ENCODE measurements at regions not wholly inside any gene's neighbourhood (a gene's known extent, or its start where the extent isn't known, plus 50 kb on each side); places are given as distances from the start of the nearest gene placed in this dataset.

DNA sequence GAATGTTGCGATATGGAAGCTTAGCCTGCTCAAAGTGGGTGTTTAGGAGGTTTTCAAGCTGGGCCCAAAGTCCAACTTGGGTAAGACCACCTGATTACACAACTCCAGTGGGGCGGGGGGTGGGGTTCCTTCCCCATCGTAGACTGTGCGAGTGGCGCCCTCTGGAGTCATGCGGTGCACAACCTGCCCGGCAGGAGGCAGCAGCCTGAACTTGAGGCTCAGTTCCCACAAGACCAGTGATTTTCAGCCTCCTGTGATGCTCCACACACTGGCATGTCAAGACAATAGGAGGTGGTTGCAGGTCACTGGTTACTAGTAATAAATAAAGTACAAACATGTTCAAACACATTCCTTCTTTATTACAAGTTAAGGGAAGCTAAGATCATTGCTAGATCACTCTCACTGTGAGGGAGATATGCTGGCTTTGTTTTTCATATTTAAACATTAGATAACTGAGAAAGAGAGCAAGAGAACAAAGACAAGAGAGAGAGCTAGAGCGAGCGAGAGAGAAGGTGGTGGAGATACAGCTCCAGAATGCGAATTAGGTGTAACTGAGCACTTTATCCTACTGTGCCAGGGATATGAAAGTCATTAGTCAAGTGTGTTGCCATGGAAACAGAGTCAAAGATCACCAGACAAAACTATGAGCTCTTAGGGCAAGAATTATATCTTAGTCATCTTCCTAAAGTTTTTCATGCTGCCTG is 97.4 kb upstream of the BMPER start:
- peak; percentile 90 for DNase-seq (ENCODE audit: low spot score)
- FAIRE-seq: peak; percentile 25

- FAIRE-seq: no peak
Measured at GRCh38 chr7:33809228-33809627, 96.1 kb upstream of the BMPER start.

GRCh38 chr7:33810356-33810755 is 95.0 kb upstream of the BMPER start:
- no peak for DNase-seq (ENCODE audit: low spot score)
- no peak for FAIRE-seq

More at GRCh38 chr7:33809228-33809627, 96.1 kb upstream of the BMPER start:
- DNase-seq (ENCODE audit: low spot score): no peak

GRCh38 chr7:33813331-33813730 is 92.0 kb upstream of the BMPER start:
- no peak for FAIRE-seq

DNA sequence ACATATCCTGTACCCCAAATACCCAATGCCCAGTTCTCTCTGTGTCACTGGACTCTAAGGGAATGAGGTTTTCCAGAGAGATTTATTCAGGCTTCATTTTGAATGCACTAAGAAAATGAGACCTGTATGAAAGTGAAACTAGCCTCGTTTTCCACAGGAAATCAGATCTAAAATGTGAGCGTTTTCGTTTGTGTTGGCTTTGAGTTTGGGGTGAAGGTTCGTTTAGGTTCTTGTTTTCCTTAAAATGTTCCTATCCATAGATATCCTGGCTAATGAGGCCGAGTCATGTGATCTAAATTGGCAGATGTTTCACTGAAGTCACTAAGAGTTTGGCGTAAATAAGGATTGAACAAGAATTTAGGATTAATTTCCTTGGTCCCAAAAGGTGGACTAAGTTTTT is 90.9 kb upstream of the BMPER start:
- DNase-seq (ENCODE audit: low spot score): no peak
- no peak for FAIRE-seq

More at GRCh38 chr7:33813331-33813730, 92.0 kb upstream of the BMPER start:
- no peak for DNase-seq (ENCODE audit: low spot score)

DNA sequence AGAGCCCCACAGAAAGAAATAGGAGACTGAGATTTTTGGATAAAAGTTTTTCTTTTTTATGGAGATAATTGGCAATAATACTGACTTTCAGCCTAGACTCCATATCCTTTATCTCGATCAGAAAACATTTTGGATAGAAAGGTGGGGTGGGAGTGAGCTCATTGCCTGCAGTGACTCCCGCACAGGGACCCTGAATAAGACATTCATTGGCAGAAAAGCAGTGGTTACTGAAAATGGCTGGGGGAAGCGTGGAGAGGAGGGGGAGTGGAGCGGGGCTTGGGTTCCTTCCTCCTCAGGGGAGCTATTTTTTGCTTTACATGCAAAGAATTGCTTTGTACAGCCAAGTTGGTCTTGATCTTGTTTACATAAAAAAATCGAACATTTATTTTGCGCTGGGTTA is 90.4 kb upstream of the BMPER start:
- FAIRE-seq (no peak), DNase-seq (ENCODE audit: low spot score) (no peak)

GRCh38 chr7:33815336-33815735 is 90.0 kb upstream of the BMPER start:
- FAIRE-seq (no peak), DNase-seq (ENCODE audit: low spot score) (no peak)

DNA sequence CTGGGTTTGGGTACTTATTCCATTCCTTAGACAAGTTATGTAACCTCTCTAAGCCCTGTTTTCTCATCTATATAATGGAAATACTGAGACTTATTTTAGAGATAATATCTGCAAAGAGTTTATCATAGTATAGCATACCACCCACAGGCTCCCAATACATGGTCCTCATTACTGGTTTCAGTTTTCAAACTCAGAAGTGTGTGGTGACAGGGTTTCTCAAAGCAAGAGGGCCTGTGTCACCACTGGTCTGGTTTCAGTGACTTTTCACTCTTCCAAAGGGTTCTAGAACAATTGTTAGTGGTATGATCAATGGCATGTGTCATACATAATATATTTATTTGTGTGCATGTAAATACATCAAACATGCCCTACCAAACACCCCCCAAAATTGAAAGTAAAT is 89.2 kb upstream of the BMPER start:
- FAIRE-seq (no peak), DNase-seq (ENCODE audit: low spot score) (no peak)

DNA sequence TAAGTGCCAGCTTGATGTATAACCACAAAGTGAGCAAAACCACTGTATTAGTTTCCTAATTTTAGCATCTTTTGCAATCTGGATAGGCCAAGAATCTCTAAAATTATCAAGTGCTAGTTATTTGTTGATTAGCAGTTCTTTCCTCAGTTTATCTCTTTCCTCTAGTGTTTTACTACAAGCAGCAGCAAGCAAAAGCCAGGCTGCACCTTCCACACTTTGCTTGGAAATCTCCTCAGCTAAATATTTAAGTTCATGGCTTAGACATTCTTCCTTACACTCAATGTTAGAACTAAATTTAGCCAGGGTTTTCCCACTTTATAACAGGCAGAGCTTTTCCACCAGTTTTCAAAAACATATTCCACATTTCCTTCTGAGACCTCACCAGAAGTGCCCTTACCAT is 85.7 kb upstream of the BMPER start:
- DNase-seq (ENCODE audit: low spot score): no peak
- FAIRE-seq: no peak

DNA sequence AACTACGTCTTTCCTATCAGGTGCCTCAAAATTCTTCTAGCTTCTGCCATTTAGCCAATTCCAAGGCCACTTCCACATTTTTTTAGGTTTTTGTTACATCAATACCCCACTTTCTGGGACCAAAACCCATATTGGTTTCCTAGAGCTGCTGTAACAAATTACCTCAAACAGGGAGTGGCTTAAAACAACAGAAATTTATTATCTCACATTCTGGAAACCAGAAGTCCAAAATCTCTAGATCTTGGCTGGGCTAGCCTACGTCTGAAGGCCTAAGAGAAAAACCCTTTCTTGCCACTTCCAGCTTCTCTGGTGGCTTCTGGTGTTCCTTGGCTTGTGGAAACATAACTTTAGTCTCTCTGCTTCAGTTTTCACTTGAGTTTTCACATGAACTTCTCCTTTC is 85.1 kb upstream of the BMPER start:
- no peak for DNase-seq (ENCODE audit: low spot score)
- FAIRE-seq: no peak

DNA sequence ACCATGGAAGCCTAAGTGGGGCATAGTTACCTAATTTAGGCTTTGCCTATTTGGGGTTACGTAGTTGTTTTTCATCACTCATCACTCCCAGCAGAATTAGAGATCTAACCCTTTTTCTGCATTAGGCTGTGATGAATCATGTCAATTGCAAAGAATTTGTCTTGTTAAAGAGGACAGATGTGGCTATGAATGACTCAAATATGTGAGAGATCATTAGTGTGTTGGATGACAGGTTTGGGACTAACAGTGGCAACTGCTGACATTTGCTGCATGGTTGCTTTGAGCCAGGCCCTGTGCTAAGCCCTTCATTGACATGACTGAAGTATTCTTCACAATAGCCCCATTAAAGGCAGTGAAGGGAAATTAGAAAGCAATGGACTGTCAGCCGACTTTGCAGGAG is 83.4 kb upstream of the BMPER start:
- FAIRE-seq: no peak
- no peak for DNase-seq (ENCODE audit: low spot score)

DNA sequence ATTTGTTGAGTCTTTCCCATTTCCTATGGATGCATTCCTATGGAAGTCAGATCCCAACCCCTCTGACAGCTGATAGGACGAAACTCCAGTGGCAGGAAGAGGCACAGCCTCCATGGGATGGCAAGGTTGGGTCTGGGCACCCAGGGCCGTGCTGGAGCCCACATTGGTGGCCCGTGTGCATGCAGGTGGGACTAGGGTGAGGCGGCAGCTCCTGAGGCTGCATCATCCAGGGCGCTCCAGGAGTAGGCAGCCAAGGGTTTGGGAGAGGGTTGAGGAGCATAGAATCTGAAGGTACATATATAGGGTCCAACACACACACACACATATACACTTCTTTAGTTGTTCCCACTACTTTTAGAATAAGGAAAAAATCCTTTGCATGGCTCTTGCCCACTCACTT is 81.4 kb upstream of the BMPER start:
- no peak for FAIRE-seq
- DNase-seq (ENCODE audit: low spot score): no peak

GRCh38 chr7:33824911-33825459 is 80.4 kb upstream of the BMPER start:
- FAIRE-seq: no peak
- no peak for DNase-seq (ENCODE audit: low spot score)

- DNase-seq (ENCODE audit: low spot score): no peak
- no peak for FAIRE-seq
Measured at GRCh38 chr7:33825644-33826043, 79.7 kb upstream of the BMPER start.

GRCh38 chr7:33829536-33829935 is 75.8 kb upstream of the BMPER start:
- FAIRE-seq (no peak), DNase-seq (ENCODE audit: low spot score) (no peak)

GRCh38 chr7:33831389-33832141 is 73.8 kb upstream of the BMPER start:
- DNase-seq (ENCODE audit: low spot score): no peak

GRCh38 chr7:33832271-33832721 is 73.0 kb upstream of the BMPER start:
- no peak for DNase-seq (ENCODE audit: low spot score)
- FAIRE-seq: no peak

More at GRCh38 chr7:33831389-33832141, 73.8 kb upstream of the BMPER start:
- FAIRE-seq: no peak

GRCh38 chr7:33836797-33837355 is 68.5 kb upstream of the BMPER start:
- no peak for DNase-seq (ENCODE audit: low spot score)
- FAIRE-seq: no peak

GRCh38 chr7:33837356-33837851 is 67.9 kb upstream of the BMPER start:
- FAIRE-seq (no peak), DNase-seq (ENCODE audit: low spot score) (no peak)

GRCh38 chr7:33841031-33841430 is 64.3 kb upstream of the BMPER start:
- no peak for DNase-seq (ENCODE audit: low spot score)
- FAIRE-seq: no peak

DNA sequence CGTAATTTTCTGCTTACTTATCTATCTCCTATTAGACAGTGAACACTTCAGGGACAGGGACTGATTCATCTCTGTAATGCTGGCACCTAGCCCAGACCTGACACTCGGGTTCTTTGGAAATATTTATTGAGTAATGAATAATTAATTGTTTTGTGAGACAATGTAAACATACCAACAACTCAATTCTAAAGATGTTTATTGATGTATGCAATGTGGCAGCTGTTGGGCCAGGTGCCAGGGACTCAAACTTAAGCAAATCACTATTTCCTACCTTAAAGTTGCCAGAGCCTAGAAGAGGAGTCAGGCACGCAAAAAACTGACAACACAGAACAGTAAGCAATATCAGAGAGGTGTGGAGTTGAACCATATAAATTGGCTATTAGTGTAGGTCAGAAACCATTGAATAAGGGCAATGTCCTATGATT is 63.6 kb upstream of the BMPER start:
- DNase-seq (ENCODE audit: low spot score) (peak; percentile 17), FAIRE-seq (no peak)

- FAIRE-seq (no peak), DNase-seq (ENCODE audit: low spot score) (no peak)
Measured at GRCh38 chr7:33842150-33842549, 63.2 kb upstream of the BMPER start.

Data from RCC 7860 (cell line).